H4 (cell line): ENCODE measurements at regions not wholly inside any gene's neighbourhood (a gene's known extent, or its start where the extent isn't known, plus 50 kb on each side); places are given as distances from the start of the nearest gene placed in this dataset.

Source experiments
- DNase-seq: peaks from one replicate; pipeline ENCODE4 v3.0.0-alpha.2; 2015; ENCODE audit warnings: low spot score

DNA sequence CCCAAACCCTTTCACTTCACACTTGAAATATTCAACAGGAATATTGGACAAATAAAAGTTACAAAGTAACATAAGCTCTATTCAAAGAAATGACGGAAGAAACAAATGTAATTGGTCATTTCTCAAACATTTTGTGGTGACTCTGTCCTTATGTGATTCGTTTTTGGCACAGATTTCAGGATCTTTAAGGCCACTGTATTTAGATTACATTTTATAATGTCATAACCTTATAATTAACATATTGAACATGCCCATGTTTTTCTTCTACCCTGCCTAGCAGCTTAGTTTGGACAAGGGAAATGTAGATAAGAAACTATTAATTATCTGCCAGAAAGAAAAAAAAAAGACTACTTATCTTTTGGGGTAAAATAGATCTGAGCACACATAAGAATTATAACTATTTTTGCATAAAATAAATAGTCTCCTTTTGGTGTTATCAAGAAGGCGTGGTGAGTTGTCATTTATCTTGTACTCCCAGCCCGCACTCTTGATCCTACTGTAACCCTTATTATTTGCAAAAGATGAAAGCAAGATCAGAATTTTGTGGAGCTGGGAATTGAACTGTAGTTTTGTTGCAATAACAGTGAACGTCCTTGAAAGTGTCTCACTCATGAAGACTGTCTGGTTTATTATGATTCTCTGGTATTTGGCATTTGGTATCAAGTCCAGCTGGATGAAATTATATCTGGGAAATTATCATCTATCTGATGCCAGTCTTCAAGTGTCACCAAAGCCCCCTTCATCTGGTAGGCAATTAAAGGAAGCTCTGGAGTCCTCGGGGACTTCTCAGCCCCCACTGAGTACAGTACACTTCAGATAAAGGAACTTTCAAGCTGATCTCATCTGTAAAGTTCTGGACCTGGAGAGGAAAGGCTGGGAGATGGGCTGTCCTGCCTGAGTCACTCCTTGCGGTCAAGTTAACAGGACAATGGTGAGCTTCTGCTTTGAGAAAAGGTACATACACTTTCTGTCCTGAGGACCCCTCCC lies 175.7 kb upstream of the INHBA start:
- no peak for DNase-seq

DNA sequence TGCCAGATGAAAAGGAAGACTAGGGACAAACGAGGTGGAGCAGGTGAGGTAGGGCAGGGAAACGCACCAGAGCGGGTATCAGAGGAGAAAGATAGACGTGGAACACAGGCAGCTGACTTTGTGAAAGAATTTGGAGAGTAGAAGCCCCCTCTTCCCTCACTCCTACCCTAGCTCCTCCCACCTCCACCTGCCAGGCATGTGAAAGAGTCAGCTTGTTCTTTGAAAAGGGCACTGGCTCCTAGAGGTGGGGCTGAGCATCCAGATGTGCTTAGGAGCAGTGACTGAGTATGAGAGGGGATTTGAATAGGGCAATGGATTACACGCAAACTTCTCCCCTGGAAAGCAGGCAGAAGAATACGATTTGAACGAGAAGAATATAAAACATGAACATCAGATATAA lies 174.2 kb upstream of the INHBA start:
- DNase-seq = no peak

DNA sequence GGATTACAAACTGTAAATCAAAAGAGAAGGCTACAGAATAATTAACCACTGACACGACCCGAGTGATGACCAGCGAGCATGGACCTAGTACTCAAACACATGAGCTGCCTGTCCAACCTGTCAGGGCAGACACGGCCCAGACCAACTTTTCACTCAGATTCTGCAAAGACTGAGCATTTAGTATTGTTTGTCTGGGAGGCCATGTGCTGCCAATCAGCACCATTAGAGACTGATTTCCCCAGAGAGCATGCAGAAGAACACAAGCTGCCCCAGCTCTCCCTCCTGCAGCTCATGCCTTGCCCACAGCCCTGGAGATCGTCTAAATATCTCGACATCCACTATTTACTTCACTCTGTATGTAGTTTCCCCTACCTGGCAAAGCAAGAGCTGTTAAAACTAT lies 172.6 kb upstream of the INHBA start:
- DNase-seq = no peak

DNA sequence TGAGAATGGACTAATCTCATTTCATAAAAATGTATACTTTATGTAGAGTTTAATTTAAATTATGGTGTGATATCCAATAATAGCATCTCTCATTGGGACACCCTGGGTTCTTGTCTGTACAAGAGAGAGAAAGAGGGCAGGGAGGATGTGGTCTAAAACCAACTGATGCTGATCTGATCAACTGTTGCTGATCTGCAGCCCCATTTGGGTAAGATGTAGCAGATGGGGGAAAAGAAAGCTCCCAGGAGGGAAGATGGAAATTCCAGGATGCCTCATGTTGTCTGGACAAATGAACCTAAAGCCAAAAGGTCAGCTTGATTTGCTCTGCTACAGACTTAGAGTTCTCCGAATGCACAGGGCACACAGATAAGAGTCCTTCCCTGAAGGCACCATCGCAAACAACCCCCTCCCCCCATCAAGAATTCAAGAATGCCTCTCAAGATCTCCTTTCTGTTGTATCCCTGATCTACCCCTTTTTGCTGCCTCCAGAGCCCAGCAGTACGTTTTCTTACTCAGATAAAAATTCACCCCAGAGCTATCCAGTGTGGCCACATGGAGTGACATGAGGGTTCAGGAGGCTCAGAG lies 171.4 kb upstream of the INHBA start:
- no peak for DNase-seq

- DNase-seq = no peak
These were observed 170.9 kb upstream of the INHBA start for GRCh38 chr7:41873741-41874140.

- no peak for DNase-seq
These were observed 170.1 kb upstream of the INHBA start for GRCh38 chr7:41872966-41873365.

DNA sequence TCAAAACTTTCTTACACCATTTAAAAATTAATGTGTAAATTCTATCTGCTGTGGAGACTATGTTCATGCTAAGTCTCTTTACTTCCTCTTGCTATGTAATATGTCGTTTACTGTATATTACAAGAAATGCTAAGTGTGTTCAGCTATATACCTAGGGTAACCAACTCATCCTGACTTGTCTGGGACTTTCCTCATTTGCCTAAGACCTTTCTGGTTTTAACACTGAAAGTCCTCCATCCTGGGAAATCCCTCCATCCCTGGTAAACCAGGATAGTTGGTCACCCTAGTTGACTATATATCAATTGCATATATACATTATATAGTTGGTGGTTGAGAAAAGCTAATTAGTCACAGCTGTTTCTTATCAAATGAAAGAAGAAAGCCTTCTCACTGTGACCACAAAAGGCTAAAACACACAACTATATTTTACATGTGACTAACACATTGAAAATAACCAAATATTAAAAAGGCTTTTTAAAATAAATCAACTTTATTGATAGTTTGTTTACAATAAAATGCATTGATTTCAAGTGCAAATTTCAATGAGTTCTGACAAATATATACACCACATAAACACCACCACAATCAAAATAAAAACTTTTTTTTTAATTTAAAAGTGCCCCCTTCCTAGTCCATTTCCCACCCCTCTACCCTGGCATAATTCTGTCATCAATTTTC lies 167.7 kb upstream of the INHBA start:
- DNase-seq = no peak

- DNase-seq = no peak
These were observed 167.1 kb upstream of the INHBA start for GRCh38 chr7:41869997-41870396.

DNA sequence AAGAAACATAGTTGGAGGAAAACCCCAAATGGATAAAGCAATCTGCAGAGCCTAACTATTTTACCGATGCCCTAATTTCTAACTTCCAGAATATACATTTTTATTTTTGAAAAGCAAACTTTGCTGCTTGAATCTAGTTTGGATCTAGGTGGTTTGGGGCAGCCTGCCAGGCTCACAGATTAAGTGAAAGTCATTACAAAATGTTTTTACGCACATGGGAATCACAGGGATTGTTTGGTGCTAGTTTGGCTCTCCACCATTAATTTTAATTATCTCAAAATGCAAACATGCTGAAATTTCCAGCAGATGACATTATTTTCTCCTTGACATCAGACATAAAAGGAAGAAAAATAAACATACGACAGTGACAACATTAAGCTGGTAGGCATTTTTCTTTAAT lies 166.7 kb upstream of the INHBA start:
- DNase-seq = no peak

DNA sequence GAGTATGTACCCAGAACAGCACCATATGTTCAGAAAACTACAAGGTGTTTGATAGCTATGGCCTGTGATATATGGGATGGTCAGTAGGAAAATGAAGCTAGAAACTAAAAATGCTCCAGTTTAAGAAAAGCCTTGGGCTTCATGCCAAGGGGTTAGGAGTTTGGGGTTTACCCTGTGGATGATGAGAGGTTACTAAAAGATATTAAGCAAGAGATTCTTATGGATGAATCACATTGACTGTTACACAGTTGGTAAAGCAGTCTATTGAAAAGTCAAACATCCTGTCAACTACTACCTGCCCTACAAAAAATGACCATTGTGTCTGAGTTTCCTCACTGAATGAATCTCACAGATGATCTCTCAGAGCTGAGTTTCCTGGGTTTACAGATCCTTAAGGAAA lies 166.2 kb upstream of the INHBA start:
- DNase-seq = no peak

DNA sequence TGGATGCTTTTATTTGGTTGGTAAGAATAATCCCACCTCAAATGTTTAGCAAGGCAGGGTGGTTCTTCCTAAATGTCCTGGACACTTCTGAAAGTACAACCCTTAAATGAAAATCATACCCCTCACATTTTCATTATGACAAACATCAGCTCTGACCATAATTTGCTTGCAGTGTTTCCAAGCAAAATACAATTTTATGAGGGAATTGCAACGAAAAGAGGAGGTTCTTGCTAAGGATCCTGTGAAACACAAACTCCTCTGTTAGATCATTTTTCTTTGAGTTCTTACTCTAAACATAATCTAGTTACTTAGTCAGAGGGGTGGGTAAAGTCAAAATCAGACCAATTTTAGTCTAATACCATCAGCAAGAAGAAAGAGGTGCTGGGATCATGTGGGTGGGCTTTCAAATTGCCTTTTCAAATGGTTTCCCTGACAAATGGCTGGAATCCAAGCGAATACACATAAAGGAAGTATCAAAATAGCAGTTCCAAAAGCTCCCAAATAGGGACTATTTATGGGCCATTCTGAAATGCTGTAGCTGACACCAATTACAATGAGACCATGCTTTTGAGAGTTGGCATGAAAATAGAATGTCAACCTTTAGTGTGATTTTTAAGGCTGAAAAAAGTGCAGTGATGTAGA lies 164.9 kb upstream of the INHBA start:
- DNase-seq = no peak

- DNase-seq = no peak
These were observed 159.4 kb upstream of the INHBA start for GRCh38 chr7:41862261-41862660.

DNA sequence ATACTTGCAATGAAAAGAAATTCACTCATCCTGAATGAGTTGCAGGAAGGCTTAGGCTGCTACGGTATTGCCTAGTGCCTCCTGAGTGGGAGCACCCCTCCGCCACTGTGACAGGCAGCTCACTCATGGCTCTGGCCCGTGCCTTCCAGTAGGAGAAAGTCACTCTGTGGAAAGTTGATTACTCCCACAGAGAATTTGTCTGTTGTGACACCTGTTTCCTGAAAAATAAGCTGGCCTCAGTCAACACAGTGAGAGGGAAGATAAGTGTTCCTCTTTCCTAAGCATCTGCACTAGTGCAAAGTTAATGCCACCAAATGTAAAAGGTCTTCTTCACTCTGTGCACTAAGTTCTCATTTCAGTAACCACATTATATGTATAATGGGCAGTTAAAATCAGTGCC lies 158.8 kb upstream of the INHBA start:
- DNase-seq = no peak

DNA sequence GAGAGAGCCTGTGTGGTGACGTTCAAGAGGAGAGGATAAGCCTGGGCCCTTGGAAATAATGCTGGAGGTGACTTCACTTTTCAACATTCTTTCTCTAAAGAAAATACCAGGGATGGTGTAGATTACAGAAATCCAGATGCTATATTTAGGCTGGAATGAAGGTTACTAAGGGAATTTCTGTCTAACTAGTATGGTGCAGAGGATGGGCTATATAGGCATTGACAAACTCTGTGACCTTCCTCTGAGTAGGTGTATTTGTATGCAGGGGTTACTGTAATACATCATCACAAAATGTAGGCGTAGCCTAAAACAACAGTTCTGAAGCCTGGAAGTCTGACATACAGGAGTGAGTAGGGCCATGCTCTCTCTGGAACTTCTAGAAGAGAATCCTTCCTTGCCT lies 155.3 kb upstream of the INHBA start:
- DNase-seq = no peak

DNA sequence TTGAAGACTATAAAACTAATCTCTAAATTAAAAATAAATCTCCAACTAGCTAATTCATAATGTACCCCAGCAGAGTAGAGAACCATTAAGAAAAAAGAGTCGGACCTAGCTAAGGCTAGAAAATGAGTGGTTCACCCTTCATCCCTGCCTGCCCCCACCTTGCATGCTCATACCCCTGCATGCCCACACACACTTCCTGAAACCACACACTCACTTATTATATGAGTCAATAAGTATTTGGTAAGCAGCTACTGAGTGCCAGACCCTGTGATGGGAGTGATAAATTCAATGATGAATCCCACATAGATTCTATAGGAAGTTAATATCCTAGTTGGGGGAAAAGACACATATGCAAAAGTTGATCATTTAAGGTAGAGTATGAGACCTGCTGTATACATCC lies 152.9 kb upstream of the INHBA start:
- no peak for DNase-seq

DNA sequence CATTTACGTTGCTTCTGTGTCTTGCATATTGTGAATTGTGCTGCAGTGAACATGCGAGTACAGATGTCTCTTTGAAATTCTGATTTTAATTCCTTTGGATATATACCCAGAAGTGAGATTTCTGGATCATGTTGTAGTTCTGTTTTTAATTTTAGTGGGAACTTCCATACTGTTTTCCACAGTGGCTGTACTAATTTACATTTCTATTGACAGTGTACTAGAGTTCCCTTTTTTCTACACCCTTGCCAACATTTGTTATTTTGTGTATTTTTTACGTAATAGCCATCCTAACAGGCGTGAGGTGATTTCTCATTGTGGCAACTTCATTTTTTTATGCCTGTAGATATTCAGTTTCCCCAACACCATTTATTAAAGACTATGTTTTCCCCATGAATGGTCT lies 144.7 kb upstream of the INHBA start:
- DNase-seq = no peak

- no peak for DNase-seq
These were observed 144.3 kb upstream of the INHBA start for GRCh38 chr7:41847151-41847550.

DNA sequence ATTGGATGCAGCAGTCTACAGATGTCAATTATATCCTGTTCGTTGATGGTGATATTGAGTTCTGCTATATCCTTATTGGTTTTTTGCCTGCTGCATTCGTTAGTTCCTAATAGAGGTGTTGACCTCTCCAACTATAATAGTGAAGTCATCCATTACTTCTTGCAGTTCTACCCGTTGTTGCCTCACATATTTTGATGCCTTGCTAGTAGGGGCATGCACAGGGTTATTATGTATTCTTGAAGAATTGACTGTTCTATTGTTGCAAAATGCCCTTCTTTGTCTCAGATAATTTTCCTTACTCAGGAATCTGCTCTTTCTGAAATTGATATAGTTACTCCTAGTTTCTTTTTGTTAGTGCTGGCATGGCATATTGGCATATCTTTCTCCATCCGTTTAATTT lies 140.1 kb upstream of the INHBA start:
- no peak for DNase-seq

DNA sequence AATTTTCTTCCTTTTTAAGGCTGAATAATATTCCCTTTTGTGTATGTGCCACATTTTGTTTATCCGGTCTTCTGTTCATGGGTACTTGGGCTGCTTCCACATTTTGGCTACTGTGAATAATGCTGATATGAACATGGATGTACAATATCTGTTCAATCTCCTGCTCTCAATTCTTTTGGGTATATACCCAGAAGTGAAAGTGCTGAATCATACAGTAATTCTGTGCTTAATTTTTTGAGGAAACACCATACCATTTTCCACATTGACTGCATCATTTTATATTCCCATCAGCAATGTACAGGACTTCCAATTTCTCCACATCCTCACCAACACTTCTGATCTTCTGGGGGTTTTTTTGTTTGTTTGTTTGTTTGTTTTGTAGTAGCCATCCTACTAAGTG lies 135.0 kb upstream of the INHBA start:
- DNase-seq = no peak

DNA sequence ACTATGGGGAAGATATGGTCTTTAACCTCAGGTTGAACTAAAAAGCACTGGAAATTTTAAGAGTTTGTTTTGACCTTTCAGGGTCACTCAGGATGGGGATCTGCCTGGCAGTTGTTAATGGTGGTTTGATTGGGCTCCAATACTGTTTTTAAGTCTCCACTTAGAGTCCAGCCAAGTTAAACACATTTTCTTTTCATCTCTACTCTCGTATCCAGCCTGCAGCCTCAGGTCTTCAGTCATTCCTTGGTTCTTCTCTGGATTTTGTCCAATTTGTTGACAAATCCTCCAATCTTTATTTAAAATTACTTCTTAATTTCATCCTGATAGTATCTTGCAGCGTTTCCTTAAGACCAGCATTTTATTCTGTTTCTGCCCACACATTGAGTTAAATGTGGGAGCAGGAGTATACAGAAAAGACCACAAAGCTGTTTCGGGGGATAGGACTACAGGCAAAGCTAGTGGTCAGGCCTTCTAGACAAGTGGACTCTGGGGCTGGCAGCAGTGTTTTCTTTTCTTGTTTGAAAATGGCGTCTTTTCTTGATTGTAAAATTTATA lies 133.2 kb upstream of the INHBA start:
- no peak for DNase-seq

GRCh38 chr7:41834805-41835694 lies 132.2 kb upstream of the INHBA start:
- no peak for DNase-seq
